Astrocyte of the cerebellum (primary cell): ENCODE measurements at regions not wholly inside any gene's neighbourhood (a gene's known extent, or its start where the extent isn't known, plus 50 kb on each side); places are given as distances from the start of the nearest gene placed in this dataset.

ENCODE experiments used
- DNase-seq: peaks from one replicate; pipeline ENCODE4 v3.0.0-alpha.2; 2011; ENCODE audit warnings: low read depth
- H3K4me3 ChIP-seq: 2 replicates; pipeline ENCODE4 v1.5.1; 2011; ENCODE audit warnings: mild to moderate bottlenecking, low read depth, low read length, moderate library complexity
- CTCF ChIP-seq: IDR thresholded peaks from 2 replicates; pipeline ENCODE4 v1.5.1; 2012; ENCODE audit warnings: low read length, low read depth, moderate library complexity, mild to moderate bottlenecking; ENCODE audit errors: missing control alignments
- in situ Hi-C: cut with HindIII; loops from 2 replicates; pipeline ENCODE4 v1.10.0; 2017; ENCODE audit warnings: low sequenced_read_pairs

DNA sequence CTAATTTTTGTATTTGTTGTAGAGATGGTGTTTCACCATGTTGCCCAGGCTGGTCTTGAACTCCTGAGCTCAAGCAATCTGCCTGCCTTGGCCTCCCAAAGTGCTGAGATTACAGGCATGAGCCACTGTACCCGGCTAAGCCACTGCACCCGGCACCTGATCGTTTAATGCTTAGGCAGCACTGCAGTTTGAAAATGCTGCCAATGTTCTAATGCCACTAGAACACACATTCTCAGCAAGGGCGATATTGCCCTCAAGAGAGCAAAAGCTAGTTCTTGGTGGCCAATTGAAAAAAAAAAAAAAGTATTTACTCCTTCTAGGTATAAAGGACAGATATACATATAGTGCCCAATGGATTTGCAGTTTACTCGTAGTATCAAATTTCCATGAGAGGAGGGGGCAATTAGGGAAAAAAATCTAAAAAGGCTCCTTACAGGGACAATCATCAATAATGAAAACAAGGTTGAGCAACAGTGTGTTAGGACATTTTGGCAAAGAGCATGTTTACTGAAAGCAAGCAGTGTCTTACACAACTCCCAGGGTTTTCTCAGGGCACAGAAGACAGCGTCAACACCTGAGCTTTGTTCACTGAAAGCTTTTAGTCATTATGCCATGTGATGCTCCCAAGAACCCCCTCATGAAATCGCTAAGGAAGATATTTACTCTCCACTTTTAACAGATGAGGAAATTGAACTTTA, 199.9 kb upstream of the PKDCC start:
- DNase-seq, result no peak
- TF ChIP-seq CTCF, result no peak
- in situ Hi-C loops, result no loop called here
- H3K4me3 ChIP-seq, result no peak overlapping the region

GRCh38 chr2:41851554-41851953, 196.3 kb upstream of the PKDCC start:
- no peak overlapping the region for H3K4me3 ChIP-seq
- in situ Hi-C loops, result no loop called here
- no peak for DNase-seq
- no peak for TF ChIP-seq CTCF

GRCh38 chr2:41853427-41854191, 194.2 kb upstream of the PKDCC start:
- no peak overlapping the region for H3K4me3 ChIP-seq
- peak; percentile 47 for DNase-seq
- peak; percentile 75 for TF ChIP-seq CTCF
- in situ Hi-C loops, result no loop called here

GRCh38 chr2:41854227-41854626, 193.6 kb upstream of the PKDCC start:
- no peak overlapping the region for H3K4me3 ChIP-seq
- in situ Hi-C loops, result no loop called here
- no peak for DNase-seq
- no peak for TF ChIP-seq CTCF

- in situ Hi-C loops, result loop anchor here (5.0 kb wide), 1 partner anchor 230 kb away; no protein-coding TSS in a partner anchor
- H3K4me3 ChIP-seq, result no peak overlapping the region
- no peak for DNase-seq
- TF ChIP-seq CTCF, result no peak
Measured at GRCh38 chr2:41856946-41857345, 190.9 kb upstream of the PKDCC start.

DNA sequence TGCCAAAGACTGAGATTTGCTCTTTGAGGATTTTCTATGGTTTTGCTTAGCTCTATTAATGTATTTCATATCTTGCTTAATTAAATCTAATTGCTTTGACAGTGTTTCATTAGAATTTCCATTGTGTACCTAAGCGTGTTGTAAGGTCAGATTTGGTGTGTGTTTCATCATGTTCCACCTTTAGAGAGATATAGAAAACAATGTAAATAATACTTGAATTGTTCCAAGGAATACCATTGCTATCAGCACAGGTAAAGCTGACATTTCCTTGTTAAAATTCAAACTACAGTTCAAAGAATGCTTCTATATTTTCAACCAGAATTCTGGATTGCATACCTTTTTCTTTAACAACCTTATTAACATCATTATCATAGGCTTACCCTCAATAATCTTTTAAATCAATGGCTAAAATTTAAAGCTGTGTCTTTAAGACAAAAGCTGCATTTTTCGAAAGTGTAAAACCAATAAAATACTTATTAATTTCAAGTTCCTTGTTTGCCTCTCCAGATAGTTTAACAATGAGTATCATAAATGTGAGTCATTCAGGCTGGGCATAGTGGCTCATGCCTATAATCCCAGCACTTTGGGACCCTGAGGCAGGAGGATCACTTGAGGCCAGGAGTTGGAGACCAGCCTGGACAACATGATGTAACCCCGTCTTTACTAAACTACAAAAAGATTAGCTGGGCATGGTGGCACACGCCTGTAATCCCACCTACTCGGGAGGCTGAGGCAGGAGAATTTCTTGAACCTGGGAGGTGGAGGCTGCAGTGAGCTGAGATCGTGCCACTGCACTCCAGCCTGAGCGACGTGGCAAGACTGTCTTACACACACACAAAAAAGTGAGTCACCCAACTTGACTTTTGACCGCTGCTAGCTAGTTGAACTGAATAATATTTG, 188.0 kb upstream of the PKDCC start:
- DNase-seq, result no peak

More for the DNA sequence above, 188.0 kb upstream of the PKDCC start:
- H3K4me3 ChIP-seq, result no peak overlapping the region
- in situ Hi-C loops, result loop anchor here (5.0 kb wide), 1 partner anchor 227 kb away; no protein-coding TSS in a partner anchor
- TF ChIP-seq CTCF, result no peak
